Activated T-helper 17 cell treated with anti-CD3 and anti-CD28 coated beads, Interleukin-2, amount 50 U/mL, for 72 hours (primary cell): ENCODE measurements at regions not wholly inside any gene's neighbourhood (a gene's known extent, or its start where the extent isn't known, plus 50 kb on each side); places are given as distances from the start of the nearest gene placed in this dataset.
"Not testable (repeated sequence)": the region's sequence is repeated elsewhere in the genome, so short reads cannot be mapped to it uniquely, and the experiment has no call there.

Experiments
- ATAC-seq: fragments of 150-1000 bp; cut with Tn5 transposase; replicated peaks from 2 replicates; pipeline ENCODE4 v1.10.0; 2021; ENCODE audit warnings: mild to moderate bottlenecking, moderate library complexity
- H3K27ac Mint-ChIP-seq: one replicate; pipeline ENCODE4 v1.8.0; 2022; ENCODE audit warnings: mixed read lengths
- H3K27me3 Mint-ChIP-seq: one replicate; pipeline ENCODE4 v1.8.0; 2022; ENCODE audit warnings: mixed read lengths
- H3K36me3 Mint-ChIP-seq: one replicate; pipeline ENCODE4 v1.8.0; 2022; ENCODE audit warnings: low read depth, mild to moderate bottlenecking, mixed read lengths
- H3K4me1 Mint-ChIP-seq: one replicate; pipeline ENCODE4 v1.8.0; 2022; ENCODE audit warnings: mixed read lengths
- H3K4me3 Mint-ChIP-seq: one replicate; pipeline ENCODE4 v1.8.0; 2022; ENCODE audit warnings: mild to moderate bottlenecking, mixed read lengths
- H3K9me3 Mint-ChIP-seq: one replicate; pipeline ENCODE4 v1.8.0; 2022; ENCODE audit warnings: mixed read lengths

GRCh38 chr11:109064618-109065311 is 357.2 kb upstream of the C11orf87 start:
- not testable (repeated sequence) for H3K4me1 Mint-ChIP-seq, H3K4me3 Mint-ChIP-seq, ATAC-seq, H3K36me3 Mint-ChIP-seq, H3K27ac Mint-ChIP-seq, H3K9me3 Mint-ChIP-seq
- H3K27me3 Mint-ChIP-seq, result peaks cover 17% of the 10 kb centered on the region

DNA sequence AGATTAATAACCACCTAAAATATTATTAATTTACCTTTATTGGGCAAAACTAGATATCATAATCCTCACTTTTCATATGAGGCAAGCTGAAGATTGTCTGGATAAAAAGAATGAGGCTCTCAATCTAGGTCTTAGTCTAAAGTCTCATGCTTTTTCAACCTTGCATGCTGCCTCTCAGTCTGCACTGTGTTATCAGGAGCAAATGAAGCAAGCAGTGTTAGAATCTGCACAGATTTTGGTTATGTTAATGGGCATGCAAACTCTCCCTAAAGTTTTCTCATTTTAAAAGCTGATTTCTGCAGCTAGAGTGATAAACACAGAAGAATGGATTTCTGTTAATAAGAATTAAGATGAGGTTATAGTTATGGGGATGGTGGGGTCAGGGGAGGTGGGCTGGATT is 350.7 kb upstream of the C11orf87 start:
- H3K27ac Mint-ChIP-seq, result no peak overlapping the region
- no peak for ATAC-seq
- no peaks in the 10 kb centered on the region for H3K4me1 Mint-ChIP-seq
- H3K4me3 Mint-ChIP-seq, result no peak overlapping the region
- no peaks in the 10 kb centered on the region for H3K36me3 Mint-ChIP-seq
- peaks cover 10% of the 10 kb centered on the region for H3K9me3 Mint-ChIP-seq
- H3K27me3 Mint-ChIP-seq, result no peaks in the 10 kb centered on the region

GRCh38 chr11:109071712-109072524 is 350.1 kb upstream of the C11orf87 start:
- Mint-ChIP-seq H3K4me1 (no peaks in the 10 kb centered on the region), H3K27me3 (no peaks in the 10 kb centered on the region), H3K27ac (no peak overlapping the region), H3K9me3 (peaks cover 10% of the 10 kb centered on the region), H3K4me3 (no peak overlapping the region), H3K36me3 (no peaks in the 10 kb centered on the region)
- ATAC-seq, result no peak

- no peaks in the 10 kb centered on the region for H3K4me1 Mint-ChIP-seq
- no peak overlapping the region for H3K4me3 Mint-ChIP-seq
- H3K36me3 Mint-ChIP-seq, result no peaks in the 10 kb centered on the region
- no peak overlapping the region for H3K27ac Mint-ChIP-seq
- H3K9me3 Mint-ChIP-seq, result peaks cover 10% of the 10 kb centered on the region
- H3K27me3 Mint-ChIP-seq, result no peaks in the 10 kb centered on the region
- ATAC-seq, result no peak
Observed at GRCh38 chr11:109073032-109073822, 348.8 kb upstream of the C11orf87 start.

DNA sequence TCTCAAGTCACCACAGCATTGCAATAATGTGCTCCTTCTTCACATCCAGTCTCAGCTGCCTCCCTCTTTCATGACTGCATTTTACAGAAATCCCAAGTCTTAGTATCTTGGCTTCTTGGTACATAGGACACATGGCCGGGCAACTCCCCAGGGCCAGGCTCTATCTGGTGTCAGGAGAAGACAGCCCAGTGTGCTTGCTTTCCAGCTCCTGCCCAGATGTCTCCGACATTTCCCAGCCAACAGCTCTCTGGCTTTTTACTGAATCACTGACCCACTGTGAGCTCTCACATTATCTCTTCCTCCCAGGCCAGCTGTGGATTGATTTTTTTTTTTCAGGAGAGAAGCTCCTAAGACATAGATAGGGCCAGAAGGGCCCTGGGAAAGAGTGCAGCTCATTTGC is 346.0 kb upstream of the C11orf87 start:
- Mint-ChIP-seq H3K27me3 (no peaks in the 10 kb centered on the region), H3K27ac (no peak overlapping the region), H3K4me1 (no peaks in the 10 kb centered on the region), H3K4me3 (no peak overlapping the region), H3K36me3 (no peaks in the 10 kb centered on the region), H3K9me3 (peaks cover 2% of the 10 kb centered on the region)
- ATAC-seq, result no peak

DNA sequence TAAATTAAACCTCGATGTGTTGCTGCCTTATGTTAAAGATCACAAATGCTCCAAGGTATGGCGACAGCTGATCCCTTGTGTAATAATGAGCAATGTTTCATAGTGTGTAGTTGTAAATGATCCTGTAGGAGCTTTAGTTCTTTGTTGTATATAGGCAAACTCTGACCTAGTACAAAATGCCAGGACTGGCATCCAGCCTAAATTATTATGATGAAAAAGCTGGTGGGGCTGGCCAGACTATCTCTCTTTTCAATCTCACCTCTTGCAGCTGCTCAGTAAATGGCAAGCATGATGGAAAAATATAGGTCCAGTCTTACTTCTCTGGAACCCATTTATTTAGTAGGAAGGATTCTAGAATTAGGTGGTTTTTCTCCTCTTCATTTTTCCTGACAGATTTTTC is 345.1 kb upstream of the C11orf87 start:
- no peaks in the 10 kb centered on the region for H3K9me3 Mint-ChIP-seq
- ATAC-seq, result no peak
- H3K27ac Mint-ChIP-seq, result no peak overlapping the region
- H3K4me1 Mint-ChIP-seq, result no peaks in the 10 kb centered on the region
- no peak overlapping the region for H3K4me3 Mint-ChIP-seq
- no peaks in the 10 kb centered on the region for H3K27me3 Mint-ChIP-seq
- H3K36me3 Mint-ChIP-seq, result no peaks in the 10 kb centered on the region

- H3K36me3 Mint-ChIP-seq, result no peaks in the 10 kb centered on the region
- no peaks in the 10 kb centered on the region for H3K27me3 Mint-ChIP-seq
- no peaks in the 10 kb centered on the region for H3K9me3 Mint-ChIP-seq
- ATAC-seq, result no peak
- no peak overlapping the region for H3K4me3 Mint-ChIP-seq
- no peaks in the 10 kb centered on the region for H3K4me1 Mint-ChIP-seq
- no peak overlapping the region for H3K27ac Mint-ChIP-seq
Observed at GRCh38 chr11:109077291-109077920, 344.6 kb upstream of the C11orf87 start.

DNA sequence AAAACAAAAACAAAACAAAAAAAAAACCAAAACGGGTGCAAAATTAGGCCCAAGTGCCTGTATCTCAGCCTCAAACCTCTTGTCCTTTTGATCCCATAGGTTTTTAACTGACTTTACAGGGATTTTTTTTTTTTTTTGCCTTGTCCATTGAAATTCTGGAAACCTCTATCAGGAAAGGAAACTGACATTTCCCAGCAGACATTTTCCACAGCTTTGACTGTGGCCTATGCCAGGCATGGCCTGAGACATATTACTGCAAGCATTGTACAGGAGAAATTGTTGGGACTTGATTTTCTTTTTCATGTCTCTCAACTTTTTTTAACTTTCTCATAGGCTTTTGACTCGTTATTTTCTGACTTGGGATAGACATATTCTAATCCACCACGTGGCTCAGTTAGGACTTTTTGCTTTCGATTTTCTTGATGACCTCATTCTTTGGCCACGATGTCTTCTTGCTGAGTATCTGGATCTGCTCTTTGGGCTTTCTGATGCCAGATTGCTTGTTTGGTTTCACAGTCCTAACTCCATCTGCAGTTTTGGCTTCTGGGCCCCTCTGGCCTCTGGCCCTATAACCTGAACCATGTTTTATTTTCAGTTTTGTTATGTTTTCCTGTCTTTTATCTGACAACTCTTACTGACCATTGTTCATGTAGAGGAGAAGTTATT is 336.1 kb upstream of the C11orf87 start:
- Mint-ChIP-seq H3K36me3 (no peaks in the 10 kb centered on the region), H3K4me3 (no peak overlapping the region), H3K27ac (no peak overlapping the region), H3K9me3 (no peaks in the 10 kb centered on the region), H3K27me3 (no peaks in the 10 kb centered on the region), H3K4me1 (no peaks in the 10 kb centered on the region)
- ATAC-seq, result no peak

DNA sequence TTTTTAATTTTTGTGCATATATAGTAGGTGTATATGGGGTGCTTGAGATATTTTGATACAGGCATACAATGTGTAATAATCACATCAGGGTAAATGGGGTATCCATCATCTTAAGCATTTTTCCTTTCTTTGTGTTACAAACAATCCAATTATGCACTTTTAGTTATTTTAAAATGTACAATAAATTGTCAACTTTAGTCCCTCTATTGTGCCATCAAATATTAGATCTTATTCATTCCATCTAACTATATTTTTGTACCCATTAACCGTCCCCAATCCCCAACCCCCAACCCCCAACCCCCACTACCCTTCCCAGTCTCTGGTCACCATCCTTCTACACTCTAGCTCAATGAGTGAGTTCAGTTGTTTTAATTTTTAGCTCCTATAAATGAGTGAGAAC is 335.1 kb upstream of the C11orf87 start:
- H3K4me3 Mint-ChIP-seq, result no peak overlapping the region
- no peaks in the 10 kb centered on the region for H3K9me3 Mint-ChIP-seq
- ATAC-seq, result no peak
- H3K36me3 Mint-ChIP-seq, result no peaks in the 10 kb centered on the region
- no peak overlapping the region for H3K27ac Mint-ChIP-seq
- H3K4me1 Mint-ChIP-seq, result no peaks in the 10 kb centered on the region
- no peaks in the 10 kb centered on the region for H3K27me3 Mint-ChIP-seq

DNA sequence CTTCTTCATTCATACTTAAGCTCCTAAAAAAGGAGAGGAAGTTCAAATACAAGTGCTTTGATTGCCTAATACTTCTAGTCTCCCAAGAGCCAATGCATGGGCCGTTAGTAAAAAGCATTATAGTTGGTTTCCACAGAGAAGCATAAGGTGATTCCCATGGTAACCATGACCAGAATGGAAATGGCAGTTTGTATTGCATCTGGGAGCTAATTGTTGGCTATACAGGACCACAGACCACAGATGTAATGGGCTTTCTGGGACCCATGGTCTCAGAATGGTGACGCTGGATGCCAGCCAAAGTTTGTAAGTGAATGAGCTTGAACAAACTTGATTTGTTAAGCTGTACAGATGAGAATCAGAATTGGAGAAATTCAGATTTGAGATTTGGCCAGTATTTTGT is 333.9 kb upstream of the C11orf87 start:
- H3K4me3 Mint-ChIP-seq, result no peak overlapping the region
- H3K27me3 Mint-ChIP-seq, result no peaks in the 10 kb centered on the region
- H3K4me1 Mint-ChIP-seq, result no peaks in the 10 kb centered on the region
- no peak overlapping the region for H3K27ac Mint-ChIP-seq
- ATAC-seq, result no peak
- H3K36me3 Mint-ChIP-seq, result no peaks in the 10 kb centered on the region
- no peaks in the 10 kb centered on the region for H3K9me3 Mint-ChIP-seq

DNA sequence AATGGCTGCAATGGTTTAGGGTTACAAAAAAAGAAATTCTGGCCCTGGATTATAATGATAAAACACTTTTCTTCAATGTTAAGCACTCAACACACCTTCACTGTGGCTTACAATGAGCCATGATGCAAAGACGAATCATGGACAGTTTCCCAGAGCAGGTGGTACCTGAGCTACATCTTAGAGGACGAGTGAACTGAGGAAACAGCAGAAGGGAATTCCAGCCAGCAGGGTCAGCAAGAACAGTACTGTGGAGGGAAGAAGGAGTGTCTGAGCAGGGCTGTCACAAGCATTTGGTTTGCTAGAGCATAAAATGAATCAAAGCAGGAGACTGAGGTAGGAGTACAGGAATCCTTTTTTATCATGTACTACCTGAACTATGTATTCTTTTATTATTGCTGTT is 332.8 kb upstream of the C11orf87 start:
- Mint-ChIP-seq H3K9me3 (no peaks in the 10 kb centered on the region), H3K4me1 (no peaks in the 10 kb centered on the region), H3K36me3 (no peaks in the 10 kb centered on the region), H3K4me3 (no peak overlapping the region), H3K27ac (no peak overlapping the region), H3K27me3 (no peaks in the 10 kb centered on the region)
- ATAC-seq, result no peak

DNA sequence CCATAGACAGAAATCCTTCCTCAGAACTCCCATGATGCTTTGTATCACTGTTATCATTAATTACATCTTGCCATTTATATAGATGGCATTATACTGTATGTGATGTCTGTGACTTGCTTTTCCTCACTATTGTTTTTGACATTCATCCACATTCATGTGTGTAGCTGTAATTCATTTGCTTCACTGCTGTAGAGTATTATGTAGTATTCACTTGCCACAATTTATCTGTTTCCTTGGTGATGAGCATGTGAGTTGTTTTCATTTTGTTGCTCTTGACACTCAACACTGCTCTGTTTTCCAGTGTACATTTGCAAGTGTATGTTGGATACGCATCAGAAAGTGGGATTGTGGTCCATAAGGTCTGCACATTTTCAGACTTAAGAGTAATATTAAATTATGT is 328.6 kb upstream of the C11orf87 start:
- no peaks in the 10 kb centered on the region for H3K36me3 Mint-ChIP-seq
- ATAC-seq, result no peak
- no peaks in the 10 kb centered on the region for H3K9me3 Mint-ChIP-seq
- H3K27ac Mint-ChIP-seq, result no peak overlapping the region
- H3K4me1 Mint-ChIP-seq, result no peaks in the 10 kb centered on the region
- H3K27me3 Mint-ChIP-seq, result no peaks in the 10 kb centered on the region
- no peak overlapping the region for H3K4me3 Mint-ChIP-seq

GRCh38 chr11:109096266-109096665 is 325.7 kb upstream of the C11orf87 start:
- ATAC-seq, result no peak
- no peak overlapping the region for H3K4me3 Mint-ChIP-seq
- no peaks in the 10 kb centered on the region for H3K4me1 Mint-ChIP-seq
- no peaks in the 10 kb centered on the region for H3K27me3 Mint-ChIP-seq
- H3K9me3 Mint-ChIP-seq, result no peaks in the 10 kb centered on the region
- no peaks in the 10 kb centered on the region for H3K36me3 Mint-ChIP-seq
- no peak overlapping the region for H3K27ac Mint-ChIP-seq
